ES-I3 (cell line): ENCODE measurements at regions not wholly inside any gene's neighbourhood (a gene's known extent, or its start where the extent isn't known, plus 50 kb on each side); places are given as distances from the start of the nearest gene placed in this dataset.

Source experiments
- H3K36me3 ChIP-seq: 2 replicates; pipeline ENCODE4 v1.6.1; 2013; ENCODE audit warnings: mild to moderate bottlenecking, low read length, control low read depth, moderate library complexity; ENCODE audit not compliant: insufficient read depth
- H3K4me1 ChIP-seq: 2 replicates; pipeline ENCODE4 v1.6.1; 2013; ENCODE audit warnings: mild to moderate bottlenecking, control low read depth, low read length; ENCODE audit not compliant: insufficient read depth
- H3K9ac ChIP-seq: 2 replicates; pipeline ENCODE4 v1.6.1; 2013; ENCODE audit warnings: low read depth, mild to moderate bottlenecking, low read length, moderate library complexity
- H3K9me3 ChIP-seq: 2 replicates; pipeline ENCODE4 v1.6.1; 2013; ENCODE audit warnings: mild to moderate bottlenecking, low read length, moderate library complexity; ENCODE audit not compliant: control insufficient read depth, insufficient read depth

GRCh38 chr14:53509276-53510244 is 356.4 kb upstream of the DDHD1 start:
- peaks cover 4% of the 10 kb centered on the region; the same call in 1 of the 2 replicates for H3K4me1 ChIP-seq
- no peaks in the 10 kb centered on the region for H3K36me3 ChIP-seq
- H3K9ac ChIP-seq: no peak overlapping the region

GRCh38 chr14:53501361-53502211 is 348.5 kb upstream of the DDHD1 start:
- Histone ChIP-seq H3K9ac (no peak overlapping the region), H3K4me1 (no peaks in the 10 kb centered on the region)

More at GRCh38 chr14:53509276-53510244, 356.4 kb upstream of the DDHD1 start:
- no peaks in the 10 kb centered on the region for H3K9me3 ChIP-seq

GRCh38 chr14:53500191-53500590 is 347.1 kb upstream of the DDHD1 start:
- Histone ChIP-seq H3K9me3 (no peaks in the 10 kb centered on the region), H3K9ac (no peak overlapping the region), H3K4me1 (no peaks in the 10 kb centered on the region), H3K36me3 (no peaks in the 10 kb centered on the region)

More at GRCh38 chr14:53501361-53502211, 348.5 kb upstream of the DDHD1 start:
- no peaks in the 10 kb centered on the region for H3K9me3 ChIP-seq
- H3K36me3 ChIP-seq: no peaks in the 10 kb centered on the region

- H3K36me3 ChIP-seq: no peaks in the 10 kb centered on the region
- H3K4me1 ChIP-seq: peaks cover 5% of the 10 kb centered on the region
- H3K9me3 ChIP-seq: no peaks in the 10 kb centered on the region
- no peak overlapping the region for H3K9ac ChIP-seq
Observed at GRCh38 chr14:53496668-53497067, 343.5 kb upstream of the DDHD1 start.

- H3K36me3 ChIP-seq: no peaks in the 10 kb centered on the region
- no peak overlapping the region for H3K9ac ChIP-seq
- H3K9me3 ChIP-seq: no peaks in the 10 kb centered on the region; the same call in 1 of the 2 replicates
- H3K4me1 ChIP-seq: peaks cover 5% of the 10 kb centered on the region
Observed at GRCh38 chr14:53495846-53496343, 342.8 kb upstream of the DDHD1 start.

- Histone ChIP-seq H3K9me3 (no peaks in the 10 kb centered on the region; the same call in 1 of the 2 replicates), H3K9ac (no peak overlapping the region), H3K4me1 (peaks cover 5% of the 10 kb centered on the region), H3K36me3 (no peaks in the 10 kb centered on the region)
Observed at GRCh38 chr14:53494587-53494986, 341.5 kb upstream of the DDHD1 start.

GRCh38 chr14:53493860-53494259 is 340.7 kb upstream of the DDHD1 start:
- Histone ChIP-seq H3K9ac (no peak overlapping the region), H3K9me3 (no peaks in the 10 kb centered on the region; the same call in 1 of the 2 replicates), H3K36me3 (no peaks in the 10 kb centered on the region), H3K4me1 (peaks cover 5% of the 10 kb centered on the region)

GRCh38 chr14:53493320-53493719 is 340.2 kb upstream of the DDHD1 start:
- Histone ChIP-seq H3K9ac (no peak overlapping the region), H3K4me1 (peaks cover 5% of the 10 kb centered on the region), H3K36me3 (no peaks in the 10 kb centered on the region), H3K9me3 (no peaks in the 10 kb centered on the region; the same call in 1 of the 2 replicates)

- no peak overlapping the region for H3K9ac ChIP-seq
Observed at GRCh38 chr14:53491884-53492277, 338.8 kb upstream of the DDHD1 start.

GRCh38 chr14:53491256-53491883 is 338.2 kb upstream of the DDHD1 start:
- H3K36me3 ChIP-seq: no peaks in the 10 kb centered on the region
- no peaks in the 10 kb centered on the region; the same call in 1 of the 2 replicates for H3K9me3 ChIP-seq
- no peak overlapping the region for H3K9ac ChIP-seq
- peaks cover 5% of the 10 kb centered on the region for H3K4me1 ChIP-seq

More at GRCh38 chr14:53491884-53492277, 338.8 kb upstream of the DDHD1 start:
- Histone ChIP-seq H3K4me1 (peaks cover 5% of the 10 kb centered on the region), H3K9me3 (no peaks in the 10 kb centered on the region; the same call in 1 of the 2 replicates), H3K36me3 (no peaks in the 10 kb centered on the region)

- H3K4me1 ChIP-seq: no peaks in the 10 kb centered on the region; the same call in 1 of the 2 replicates
- H3K9ac ChIP-seq: no peak overlapping the region
- no peaks in the 10 kb centered on the region for H3K36me3 ChIP-seq
- peaks cover 9% of the 10 kb centered on the region; the same call in 1 of the 2 replicates for H3K9me3 ChIP-seq
Observed at GRCh38 chr14:53478174-53478573, 325.1 kb upstream of the DDHD1 start.

- Histone ChIP-seq H3K9ac (no peak overlapping the region), H3K36me3 (no peaks in the 10 kb centered on the region), H3K9me3 (no peaks in the 10 kb centered on the region), H3K4me1 (no peaks in the 10 kb centered on the region; the same call in 1 of the 2 replicates)
Observed at GRCh38 chr14:53473480-53473879, 320.4 kb upstream of the DDHD1 start.

GRCh38 chr14:53472306-53472705 is 319.2 kb upstream of the DDHD1 start:
- Histone ChIP-seq H3K9ac (no peak overlapping the region), H3K9me3 (no peaks in the 10 kb centered on the region), H3K4me1 (no peaks in the 10 kb centered on the region; the same call in 1 of the 2 replicates), H3K36me3 (no peaks in the 10 kb centered on the region)
